ENCODE measurements at regions not wholly inside any gene's neighbourhood (a gene's known extent, or its start where the extent isn't known, plus 50 kb on each side); places are given as distances from the start of the nearest gene placed in this dataset.

DNA sequence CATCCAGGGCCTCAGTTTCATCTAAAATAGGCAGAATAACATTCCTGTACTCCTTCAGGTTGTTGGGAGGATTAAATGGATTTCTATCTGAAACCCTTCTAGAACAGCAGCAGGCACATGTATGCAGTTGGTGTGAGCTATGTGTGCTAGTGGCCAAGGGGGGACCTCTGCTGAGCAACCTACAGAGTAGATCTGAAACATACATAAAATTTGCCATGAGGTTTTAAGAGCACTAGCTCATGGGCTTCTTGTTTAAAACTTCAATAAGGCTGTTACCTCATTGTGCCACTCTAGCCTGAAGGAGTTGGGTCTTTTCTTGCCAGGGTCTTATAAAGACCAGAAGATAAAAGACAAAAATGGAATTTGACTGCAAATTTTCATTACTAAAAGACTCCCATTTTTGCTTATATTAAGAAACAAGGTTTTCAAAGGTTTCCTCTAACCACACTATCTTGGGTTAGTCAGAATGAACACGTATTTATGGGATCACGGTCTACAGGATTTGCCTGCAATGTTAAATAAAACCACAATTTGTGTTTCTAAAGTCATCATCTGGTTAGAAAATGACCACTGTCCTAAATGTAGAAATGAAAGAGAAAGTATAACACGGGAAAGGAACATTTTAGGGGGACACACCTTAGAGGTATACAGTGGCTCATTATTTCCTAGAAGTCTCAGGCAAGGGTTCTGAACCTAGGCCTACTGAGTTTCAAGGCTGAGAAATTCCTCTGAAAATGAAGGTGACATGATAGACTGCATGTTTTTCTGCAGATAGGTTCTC, 144.9 kb upstream of the OLIG3 start:
- no peak for TF ChIP-seq POLR2A (IDR thresholded peaks at IDR 0.05; ENCODE audit: low read length)
- no peak for TF ChIP-seq GATA1 (IDR thresholded peaks at IDR 0.05; ENCODE audit: low read depth, low read length)
